ENCODE measurements at regions not wholly inside any gene's neighbourhood (a gene's known extent, or its start where the extent isn't known, plus 50 kb on each side); places are given as distances from the start of the nearest gene placed in this dataset.

- TF ChIP-seq CTCF (IDR thresholded peaks at IDR 0.05; ENCODE audit: borderline replicate concordance, extremely low read depth, low read length, poor library complexity, severe bottlenecking) (no peak), EZH2 (IDR thresholded peaks at IDR 0.05; ENCODE audit: borderline replicate concordance, low read depth, low read length, severe bottlenecking) (no peak)
These were observed 94.1 kb upstream of the TP63 start for GRCh38 chr3:189537135-189537534.

All from DND-41 (cell line).